ENCODE measurements at regions not wholly inside any gene's neighbourhood (a gene's known extent, or its start where the extent isn't known, plus 50 kb on each side); places are given as distances from the start of the nearest gene placed in this dataset.

DNA sequence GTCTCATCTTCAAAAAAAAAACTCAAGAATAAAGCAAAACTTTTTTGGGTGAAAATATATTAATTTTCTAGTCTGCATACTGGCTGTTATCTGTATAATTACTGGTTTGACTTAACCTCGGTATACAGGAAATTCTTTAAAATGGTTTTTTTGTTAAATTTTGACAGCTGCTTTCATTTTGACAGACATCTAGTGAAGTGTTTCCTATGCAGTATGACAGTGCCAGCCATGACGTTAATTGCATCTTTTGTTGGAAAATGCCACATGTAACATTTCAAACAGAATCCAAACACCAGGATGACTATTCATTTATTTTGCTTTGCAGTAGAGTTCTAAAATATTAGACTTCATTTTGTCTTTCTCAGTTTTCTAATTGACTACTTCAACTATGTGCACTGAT, 460.4 kb downstream of the NXPH1 start:
- Histone ChIP-seq H3K4me1 (ENCODE audit: insufficient read depth) (no peaks in the 10 kb centered on the region), H3K36me3 (no peaks in the 10 kb centered on the region), H3K27me3 (no peaks in the 10 kb centered on the region), H3K9me3 (no peaks in the 10 kb centered on the region), H3K4me3 (no peak overlapping the region), H3K27ac (no peak overlapping the region)
- DNase-seq, result no peak
- intact Hi-C loops (cut with DNase I), result no loop called here
- TF ChIP-seq, protein P1, sequence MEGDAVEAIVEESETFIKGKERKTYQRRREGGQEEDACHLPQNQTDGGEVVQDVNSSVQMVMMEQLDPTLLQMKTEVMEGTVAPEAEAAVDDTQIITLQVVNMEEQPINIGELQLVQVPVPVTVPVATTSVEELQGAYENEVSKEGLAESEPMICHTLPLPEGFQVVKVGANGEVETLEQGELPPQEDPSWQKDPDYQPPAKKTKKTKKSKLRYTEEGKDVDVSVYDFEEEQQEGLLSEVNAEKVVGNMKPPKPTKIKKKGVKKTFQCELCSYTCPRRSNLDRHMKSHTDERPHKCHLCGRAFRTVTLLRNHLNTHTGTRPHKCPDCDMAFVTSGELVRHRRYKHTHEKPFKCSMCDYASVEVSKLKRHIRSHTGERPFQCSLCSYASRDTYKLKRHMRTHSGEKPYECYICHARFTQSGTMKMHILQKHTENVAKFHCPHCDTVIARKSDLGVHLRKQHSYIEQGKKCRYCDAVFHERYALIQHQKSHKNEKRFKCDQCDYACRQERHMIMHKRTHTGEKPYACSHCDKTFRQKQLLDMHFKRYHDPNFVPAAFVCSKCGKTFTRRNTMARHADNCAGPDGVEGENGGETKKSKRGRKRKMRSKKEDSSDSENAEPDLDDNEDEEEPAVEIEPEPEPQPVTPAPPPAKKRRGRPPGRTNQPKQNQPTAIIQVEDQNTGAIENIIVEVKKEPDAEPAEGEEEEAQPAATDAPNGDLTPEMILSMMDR (IDR thresholded peaks at IDR 0.05), result no peak
- no peak for TF ChIP-seq POLR2A (IDR thresholded peaks at IDR 0.05)
- WGBS, 3 donors, result 43 to 52% (median 47%) methylated on average over 2 of the region's 2 CpGs

DNA sequence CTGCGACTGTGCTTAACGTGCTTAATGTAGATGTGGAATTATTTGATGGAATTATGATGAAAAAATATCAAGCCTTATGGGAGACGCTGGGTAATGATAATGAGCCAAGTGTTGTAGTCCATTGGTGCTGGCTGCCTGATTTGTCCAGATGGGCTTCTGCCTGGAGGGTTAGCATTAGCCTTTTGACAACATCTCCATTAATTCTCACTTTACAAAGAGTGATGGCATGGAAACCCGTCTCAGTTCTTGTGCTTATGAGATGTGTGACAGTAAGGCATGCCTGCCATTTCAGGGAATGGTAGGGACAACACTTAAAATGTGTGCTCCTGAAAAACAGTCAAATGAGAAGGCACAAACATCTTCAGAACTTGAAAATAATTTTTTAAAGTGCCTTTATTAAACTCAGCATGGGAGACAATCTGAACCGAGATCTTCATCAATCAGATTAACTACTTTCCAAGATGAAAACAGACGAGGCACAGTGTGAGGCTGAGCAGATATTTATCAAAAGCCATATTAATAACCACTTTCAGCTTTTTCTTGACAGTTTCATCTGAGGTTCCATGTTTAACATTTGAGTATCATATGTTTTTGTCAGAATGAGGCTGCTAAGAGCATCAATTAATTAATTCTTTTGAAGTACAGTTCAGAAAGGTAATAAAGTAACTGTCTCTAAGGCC, 473.1 kb downstream of the NXPH1 start:
- intact Hi-C loops (cut with DNase I), result no loop called here
- DNase-seq, result no peak
- TF ChIP-seq, protein P1 (IDR thresholded peaks at IDR 0.05), result no peak
- TF ChIP-seq POLR2A (IDR thresholded peaks at IDR 0.05), result no peak
- no peak for TF ChIP-seq EP300 (IDR thresholded peaks at IDR 0.05)
- Histone ChIP-seq H3K27me3 (no peaks in the 10 kb centered on the region), H3K4me1 (ENCODE audit: insufficient read depth) (no peaks in the 10 kb centered on the region), H3K27ac (no peak overlapping the region), H3K4me3 (no peak overlapping the region), H3K36me3 (no peaks in the 10 kb centered on the region), H3K9me3 (no peaks in the 10 kb centered on the region)
- WGBS, 3 donors, result 74 to 81% (median 74%) methylated on average over 6 of the region's 6 CpGs

DNA sequence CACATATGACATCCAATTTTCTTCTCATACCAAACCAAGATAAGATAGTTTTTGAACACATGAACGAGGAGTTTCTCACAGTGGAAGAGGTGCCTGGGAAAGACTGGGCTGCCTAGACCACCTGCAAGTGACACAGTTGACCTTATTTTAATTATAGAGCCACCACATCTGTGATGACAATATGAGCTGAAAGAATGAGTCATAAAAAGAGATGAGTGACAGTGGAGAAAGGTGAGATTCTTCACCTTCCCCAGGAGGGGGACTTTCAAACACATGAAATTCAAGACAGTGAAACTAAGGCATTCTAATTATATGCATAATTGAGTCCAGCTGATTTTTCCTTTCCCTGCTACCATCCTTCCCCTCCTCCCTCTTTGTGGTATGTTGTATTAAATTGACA, 475.5 kb downstream of the NXPH1 start:
- H3K9me3 ChIP-seq, result no peaks in the 10 kb centered on the region
- H3K4me1 ChIP-seq (ENCODE audit: insufficient read depth), result no peaks in the 10 kb centered on the region
- WGBS, 3 donors, result 37 to 62% (median 40%) methylated on average over 1 of the region's 1 CpG
- no peaks in the 10 kb centered on the region for H3K27me3 ChIP-seq
- H3K27ac ChIP-seq, result no peak overlapping the region
- intact Hi-C loops (cut with DNase I), result no loop called here
- no peak overlapping the region for H3K4me3 ChIP-seq
- TF ChIP-seq EP300 (IDR thresholded peaks at IDR 0.05), result no peak
- TF ChIP-seq, protein P1 (IDR thresholded peaks at IDR 0.05), result no peak
- no peak for TF ChIP-seq POLR2A (IDR thresholded peaks at IDR 0.05)
- no peak for DNase-seq
- H3K36me3 ChIP-seq, result no peaks in the 10 kb centered on the region

DNA sequence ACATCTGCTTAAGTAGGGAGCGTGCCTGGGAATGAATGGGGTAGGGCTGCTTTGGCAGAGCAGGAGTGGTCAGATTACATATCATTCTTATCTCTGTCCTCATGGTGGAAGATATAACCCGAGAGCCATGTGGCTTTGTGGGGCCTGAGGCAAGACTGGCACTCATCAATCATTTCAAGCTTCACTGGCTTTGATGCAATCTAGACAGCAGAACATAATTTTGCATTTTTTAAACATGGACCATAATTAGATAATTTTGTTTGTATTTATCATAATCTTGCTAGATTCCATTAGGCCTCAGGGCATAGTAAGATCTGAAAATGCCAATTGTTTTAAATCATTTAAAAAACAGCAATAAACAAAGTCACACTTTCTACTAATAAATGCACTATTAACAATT, 480.3 kb downstream of the NXPH1 start:
- intact Hi-C loops (cut with DNase I), result no loop called here
- WGBS, 3 donors, result 46 to 70% (median 55%) methylated on average over 2 of the region's 2 CpGs
- Histone ChIP-seq H3K4me3 (no peak overlapping the region), H3K4me1 (ENCODE audit: insufficient read depth) (no peaks in the 10 kb centered on the region), H3K36me3 (no peaks in the 10 kb centered on the region), H3K27ac (no peak overlapping the region), H3K9me3 (no peaks in the 10 kb centered on the region), H3K27me3 (no peaks in the 10 kb centered on the region)
- TF ChIP-seq POLR2A (IDR thresholded peaks at IDR 0.05), result no peak
- no peak for TF ChIP-seq EP300 (IDR thresholded peaks at IDR 0.05)
- TF ChIP-seq, protein P1 (IDR thresholded peaks at IDR 0.05), result no peak
- no peak for DNase-seq
